OCI-LY7 (cell line): ENCODE measurements at regions not wholly inside any gene's neighbourhood (a gene's known extent, or its start where the extent isn't known, plus 50 kb on each side); places are given as distances from the start of the nearest gene placed in this dataset.

ENCODE experiments used
- BruUV-seq: library from RNA; stranded (reverse); fragments of 400-500 nt; replicated peaks from 2 replicates; lab custom pipeline; 2021; lab: Mats Ljungman, UMichigan
- CTCF ChIA-PET: fragments of 300-600 bp; sonication (Branson Sonifier 250); formaldehyde crosslinking; loops from one replicate; lab custom pipeline; 2022; ENCODE audit warnings: antibody characterized with exemption; ENCODE audit not compliant: unreplicated experiment; lab: Charles Lee
- POLR2A ChIA-PET: fragments of 300-600 bp; sonication (Branson Sonifier 250); formaldehyde crosslinking; loops from one replicate; lab custom pipeline; 2022; ENCODE audit warnings: antibody characterized with exemption; lab: Charles Lee
- DNase-seq: peaks from one replicate; pipeline ENCODE4 v3.0.0-alpha.2; 2015; ENCODE audit warnings: low spot score
- H2AFZ ChIP-seq: fragments of 200-600 bp; sonication (generic), shearing (Covaris generic); 2 replicates; pipeline ENCODE4 v1.6.1; 2014; ENCODE audit warnings: mild to moderate bottlenecking, antibody characterized with exemption, low read length, moderate library complexity
- H3K27ac ChIP-seq: fragments of 200-600 bp; sonication (generic); 2 replicates; pipeline ENCODE4 v1.5.1; 2014; ENCODE audit warnings: mixed run types, low read depth, mild to moderate bottlenecking, moderate library complexity, low read length, inconsistent platforms; ENCODE audit not compliant: poor library complexity, severe bottlenecking
- H3K36me3 ChIP-seq: fragments of 200-600 bp; sonication (generic); 2 replicates; pipeline ENCODE4 v1.6.1; 2014; ENCODE audit warnings: mild to moderate bottlenecking, antibody characterized with exemption, low read length, moderate library complexity, mixed read lengths; ENCODE audit not compliant: insufficient read depth
- H3K4me1 ChIP-seq: fragments of 200-600 bp; sonication (generic); 2 replicates; pipeline ENCODE4 v1.5.1; 2014; ENCODE audit warnings: mild to moderate bottlenecking, low read length; ENCODE audit not compliant: insufficient read depth, poor library complexity, severe bottlenecking
- H3K4me2 ChIP-seq: fragments of 200-600 bp; sonication (generic); 2 replicates; pipeline ENCODE4 v1.6.1; 2014; ENCODE audit warnings: mild to moderate bottlenecking, low read length
- H3K4me3 ChIP-seq: fragments of 200-600 bp; sonication (generic); 2 replicates; pipeline ENCODE4 v1.5.1; 2014; ENCODE audit warnings: mild to moderate bottlenecking, low read depth, low read length; ENCODE audit not compliant: poor library complexity, severe bottlenecking
- H3K79me2 ChIP-seq: fragments of 200-600 bp; sonication (generic); 2 replicates; pipeline ENCODE4 v1.6.1; 2016; ENCODE audit warnings: low read depth, mild to moderate bottlenecking, low read length, moderate library complexity, mixed read lengths; ENCODE audit not compliant: insufficient read depth
- H3K9me2 ChIP-seq: fragments of 200-600 bp; sonication (generic); 2 replicates; pipeline ENCODE4 v1.6.1; 2016; ENCODE audit warnings: mild to moderate bottlenecking, low read length, mixed read lengths; ENCODE audit not compliant: insufficient read depth
- H3K9me3 ChIP-seq: fragments of 200-600 bp; sonication (generic); 2 replicates; pipeline ENCODE4 v1.6.1; 2014; ENCODE audit warnings: mild to moderate bottlenecking, mixed run types, low read length, mixed read lengths
- H4K20me1 ChIP-seq: fragments of 200-600 bp; sonication (generic); 2 replicates; pipeline ENCODE4 v1.6.1; 2014; ENCODE audit warnings: mild to moderate bottlenecking, antibody characterized with exemption, low read length, moderate library complexity, mixed read lengths; ENCODE audit not compliant: insufficient read depth
- EZH2phosphoT487 ChIP-seq: fragments of 200-600 bp; sonication (generic); IDR thresholded peaks from 2 replicates; pipeline ENCODE4 v1.6.1; 2018; ENCODE audit warnings: low read depth, borderline replicate concordance, mild to moderate bottlenecking, mixed run types, antibody characterized with exemption, low read length, moderate library complexity, mixed read lengths
- intact Hi-C: fragments of 100-400 bp; cut with micrococcal nuclease; formaldehyde crosslinking; loops from one replicate; pipeline ENCODE4 v1.10.0; 2022; ENCODE audit not compliant: unreplicated experiment
- TF ChIP-seq, protein P1 (sequence below): fragments of 200-600 bp; sonication (generic); conservative IDR thresholded peaks from 2 replicates; pipeline ENCODE4 v1.5.1; 2014; ENCODE audit warnings: mild to moderate bottlenecking, antibody characterized with exemption, low read length, moderate library complexity, mixed read lengths

DNA sequence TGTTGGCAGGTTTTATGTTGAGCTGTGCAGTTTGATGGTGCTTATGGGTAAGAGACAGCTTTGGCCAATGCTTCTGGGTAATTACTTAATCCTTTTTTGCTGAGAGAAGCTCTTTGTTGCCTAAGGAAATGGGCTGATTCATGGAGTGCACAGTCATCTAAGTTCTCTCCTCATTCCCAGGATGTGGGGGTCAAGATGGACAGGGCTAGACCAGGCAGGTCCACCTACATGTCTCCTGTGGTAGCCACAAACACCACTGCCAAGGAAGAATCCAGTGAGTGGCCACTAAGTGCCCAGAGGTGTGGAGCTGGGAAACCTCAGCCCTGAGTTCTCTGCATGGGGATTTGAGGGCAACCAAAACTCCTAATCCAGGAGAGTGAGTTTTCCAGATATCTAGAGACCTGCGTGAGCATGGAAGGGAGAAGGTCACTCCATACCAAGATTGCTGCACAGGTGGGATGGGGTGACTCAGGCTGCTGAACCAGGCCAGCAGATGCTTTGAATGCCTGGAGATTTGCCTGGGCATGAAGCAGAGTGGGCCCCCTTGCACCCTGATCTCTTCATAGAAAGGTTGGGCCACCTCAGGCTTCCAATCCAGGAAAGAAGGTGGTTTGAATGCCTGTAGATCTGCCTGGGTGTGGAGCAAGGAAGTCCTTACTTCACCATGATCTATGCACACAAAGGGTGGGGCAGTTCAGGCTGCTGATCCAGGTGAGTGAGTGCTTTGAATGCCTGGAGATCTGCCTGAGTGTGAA, 234.8 kb upstream of the GNPDA2 start:
- Histone ChIP-seq H4K20me1 (no peaks in the 10 kb centered on the region), H3K4me2 (no peak overlapping the region), H3K9me2 (no peaks in the 10 kb centered on the region), H3K27ac (no peak overlapping the region), H3K4me1 (no peaks in the 10 kb centered on the region), H3K79me2 (no peaks in the 10 kb centered on the region), H3K4me3 (no peak overlapping the region), H3K36me3 (no peaks in the 10 kb centered on the region), H3K9me3 (no peaks in the 10 kb centered on the region), H2AFZ (no peak overlapping the region)
- no peak for DNase-seq
- ChIA-PET POLR2A (no interaction called here), CTCF (no interaction called here)
- intact Hi-C loops, result no loop called here
- no peak for TF ChIP-seq EZH2phosphoT487
- TF ChIP-seq, protein P1, sequence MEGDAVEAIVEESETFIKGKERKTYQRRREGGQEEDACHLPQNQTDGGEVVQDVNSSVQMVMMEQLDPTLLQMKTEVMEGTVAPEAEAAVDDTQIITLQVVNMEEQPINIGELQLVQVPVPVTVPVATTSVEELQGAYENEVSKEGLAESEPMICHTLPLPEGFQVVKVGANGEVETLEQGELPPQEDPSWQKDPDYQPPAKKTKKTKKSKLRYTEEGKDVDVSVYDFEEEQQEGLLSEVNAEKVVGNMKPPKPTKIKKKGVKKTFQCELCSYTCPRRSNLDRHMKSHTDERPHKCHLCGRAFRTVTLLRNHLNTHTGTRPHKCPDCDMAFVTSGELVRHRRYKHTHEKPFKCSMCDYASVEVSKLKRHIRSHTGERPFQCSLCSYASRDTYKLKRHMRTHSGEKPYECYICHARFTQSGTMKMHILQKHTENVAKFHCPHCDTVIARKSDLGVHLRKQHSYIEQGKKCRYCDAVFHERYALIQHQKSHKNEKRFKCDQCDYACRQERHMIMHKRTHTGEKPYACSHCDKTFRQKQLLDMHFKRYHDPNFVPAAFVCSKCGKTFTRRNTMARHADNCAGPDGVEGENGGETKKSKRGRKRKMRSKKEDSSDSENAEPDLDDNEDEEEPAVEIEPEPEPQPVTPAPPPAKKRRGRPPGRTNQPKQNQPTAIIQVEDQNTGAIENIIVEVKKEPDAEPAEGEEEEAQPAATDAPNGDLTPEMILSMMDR, result no peak
- BruUV-seq, result no TSS peak

DNA sequence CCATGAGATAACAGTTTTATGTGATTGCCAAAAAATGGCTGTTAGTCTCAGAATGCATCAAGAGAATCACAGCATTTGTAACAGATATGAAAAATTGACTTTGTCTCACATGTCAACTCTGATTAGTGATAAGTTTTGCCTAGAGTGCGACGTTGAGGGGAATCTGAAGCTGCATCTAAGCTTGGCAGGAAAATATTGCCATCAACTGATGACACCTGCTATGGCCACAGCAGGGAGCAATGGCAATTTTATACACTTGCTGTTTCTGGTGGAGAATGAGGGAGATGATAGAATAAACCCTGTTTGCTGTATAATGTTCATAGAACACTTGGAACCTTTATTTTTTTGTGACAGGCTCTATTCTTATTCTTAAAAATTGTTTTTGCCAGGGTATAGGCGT, 205.4 kb upstream of the GNPDA2 start:
- ChIA-PET CTCF (no interaction called here), POLR2A (no interaction called here)
- H3K79me2 ChIP-seq, result no peaks in the 10 kb centered on the region
- H2AFZ ChIP-seq, result no peak overlapping the region
- no peaks in the 10 kb centered on the region for H3K36me3 ChIP-seq
- no peak for DNase-seq
- TF ChIP-seq EZH2phosphoT487, result no peak
- TF ChIP-seq, protein P1, result no peak
- H3K4me2 ChIP-seq, result no peak overlapping the region
- no peaks in the 10 kb centered on the region for H3K9me3 ChIP-seq
- H3K27ac ChIP-seq, result no peak overlapping the region
- no TSS peak for BruUV-seq
- H3K4me1 ChIP-seq, result no peaks in the 10 kb centered on the region
- intact Hi-C loops, result no loop called here
- no peaks in the 10 kb centered on the region for H4K20me1 ChIP-seq
- H3K9me2 ChIP-seq, result no peaks in the 10 kb centered on the region
- H3K4me3 ChIP-seq, result no peak overlapping the region

DNA sequence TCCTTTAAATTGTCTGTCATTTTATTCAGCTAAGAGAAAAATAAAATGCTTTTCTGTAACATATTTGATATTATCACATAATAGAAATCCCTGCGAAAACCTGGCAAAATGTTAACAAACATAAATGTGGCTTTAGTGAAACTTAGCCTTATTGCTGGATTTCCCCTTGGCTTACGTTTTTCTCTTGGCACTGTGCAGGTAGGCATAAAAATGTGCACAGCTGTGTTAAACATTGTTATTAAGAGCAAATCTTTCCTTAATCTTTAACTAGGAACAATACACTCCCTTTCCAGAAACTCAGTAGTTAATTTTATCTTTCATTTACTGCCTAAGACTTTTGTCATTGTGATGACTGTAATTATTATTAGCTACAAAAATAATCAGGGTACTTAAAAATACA, 202.4 kb upstream of the GNPDA2 start:
- CTCF ChIA-PET, result no interaction called here

More for the DNA sequence above, 202.4 kb upstream of the GNPDA2 start:
- H3K36me3 ChIP-seq, result no peaks in the 10 kb centered on the region
- H3K9me3 ChIP-seq, result no peaks in the 10 kb centered on the region
- intact Hi-C loops, result loop anchor here (5.0 to 10.0 kb wide), 2 partner anchors 164 to 1344 kb away; no protein-coding TSS in a partner anchor
- no TSS peak for BruUV-seq
- H2AFZ ChIP-seq, result no peak overlapping the region
- no peaks in the 10 kb centered on the region for H3K4me1 ChIP-seq
- no peak for DNase-seq
- no peak overlapping the region for H3K4me2 ChIP-seq
- H3K4me3 ChIP-seq, result no peak overlapping the region
- TF ChIP-seq, protein P1, result no peak
- no peak for TF ChIP-seq EZH2phosphoT487
- H3K9me2 ChIP-seq, result no peaks in the 10 kb centered on the region
- H3K79me2 ChIP-seq, result no peaks in the 10 kb centered on the region
- POLR2A ChIA-PET, result no interaction called here
- H3K27ac ChIP-seq, result no peak overlapping the region
- no peaks in the 10 kb centered on the region for H4K20me1 ChIP-seq
